Caco-2 (cell line): ENCODE measurements at regions not wholly inside any gene's neighbourhood (a gene's known extent, or its start where the extent isn't known, plus 50 kb on each side); places are given as distances from the start of the nearest gene placed in this dataset.

Source experiments
- BruUV-seq: library from RNA; stranded (reverse); fragments of 400-500 nt; replicated peaks from 2 replicates; lab custom pipeline; 2021; lab: Mats Ljungman, UMichigan
- CTCF ChIA-PET: fragments of 300-600 bp; sonication (Branson Sonifier 250); formaldehyde crosslinking; loops from one replicate; lab custom pipeline; 2022; ENCODE audit warnings: antibody characterized with exemption; lab: Charles Lee
- POLR2A ChIA-PET: fragments of 300-600 bp; sonication (Branson Sonifier 250); formaldehyde crosslinking; loops from one replicate; lab custom pipeline; 2022; ENCODE audit warnings: antibody characterized with exemption; lab: Charles Lee
- DNase-seq, 2 experiments: peaks; one replicate each; pipeline versions ENCODE4 v3.0.0 to v3.0.0-alpha.2; 2020 to 2022
- H3K27me3 ChIP-seq: replicated peaks from 2 replicates; pipeline ENCODE4 v1.6.0; 2011; ENCODE audit warnings: low read length; ENCODE audit not compliant: control insufficient read depth, insufficient read depth
- H3K36me3 ChIP-seq: 2 replicates; pipeline ENCODE4 v1.5.1; 2011; ENCODE audit warnings: low read length; ENCODE audit not compliant: control insufficient read depth, insufficient read depth
- H3K4me1 ChIP-seq: fragments of 250-450 bp; sonication (Bioruptor Pico); 2 replicates; pipeline ENCODE4 v1.5.1; 2020; ENCODE audit warnings: mild to moderate bottlenecking
- H3K4me3 ChIP-seq: 2 replicates; pipeline ENCODE4 v1.5.1; 2011; ENCODE audit warnings: low read depth, mild to moderate bottlenecking, control low read depth, low read length
- H3K9me3 ChIP-seq: fragments of 250-450 bp; sonication (Bioruptor Pico); 2 replicates; pipeline ENCODE4 v1.5.1; 2020; ENCODE audit warnings: mild to moderate bottlenecking, moderate library complexity
- H3K27ac Mint-ChIP-seq: one replicate; pipeline ENCODE4 v1.8.0; 2022; ENCODE audit warnings: mixed read lengths; ENCODE audit not compliant: unreplicated experiment
- H3K27me3 Mint-ChIP-seq: one replicate; pipeline ENCODE4 v1.8.0; 2022; ENCODE audit warnings: mixed read lengths; ENCODE audit not compliant: insufficient read depth, unreplicated experiment
- H3K36me3 Mint-ChIP-seq: one replicate; pipeline ENCODE4 v1.8.0; 2022; ENCODE audit warnings: mild to moderate bottlenecking, mixed read lengths; ENCODE audit not compliant: insufficient read depth, unreplicated experiment
- H3K4me1 Mint-ChIP-seq: one replicate; pipeline ENCODE4 v1.8.0; 2022; ENCODE audit warnings: low read depth, mixed read lengths; ENCODE audit not compliant: unreplicated experiment
- H3K4me3 Mint-ChIP-seq: one replicate; pipeline ENCODE4 v1.8.0; 2022; ENCODE audit warnings: mild to moderate bottlenecking, moderate library complexity, mixed read lengths; ENCODE audit not compliant: unreplicated experiment
- H3K9me3 Mint-ChIP-seq: one replicate; pipeline ENCODE4 v1.8.0; 2022; ENCODE audit warnings: mixed read lengths; ENCODE audit not compliant: unreplicated experiment
- intact Hi-C: fragments of 100-400 bp; cut with micrococcal nuclease; formaldehyde crosslinking; loops from one replicate; pipeline ENCODE4 v1.10.0; 2022; ENCODE audit not compliant: unreplicated experiment
- TF ChIP-seq, protein P1 (sequence below), 2 experiments: fragments of 200-600 bp in 1 of 2; IDR thresholded peaks; 1 replicate in 1 of 2; 2 replicates in 1 of 2; pipeline versions ENCODE4 v1.5.1 to v1.8.0; 2011 to 2022; ENCODE audit warnings: antibody characterized with exemption in 1 of 2, control low read depth in 1 of 2, inconsistent platforms in 1 of 2, low read depth in 1 of 2, low read length in 1 of 2, mild to moderate bottlenecking in 1 of 2, moderate library complexity in 1 of 2; ENCODE audit not compliant: insufficient read depth in 1 of 2, severe bottlenecking in 1 of 2, unreplicated experiment in 1 of 2

- Histone ChIP-seq H3K9me3 (no peaks in the 10 kb centered on the region), H3K36me3 (no peaks in the 10 kb centered on the region), H3K4me3 (no peak overlapping the region), H3K27me3 (no peaks in the 10 kb centered on the region), H3K4me1 (no peaks in the 10 kb centered on the region)
- ChIA-PET CTCF (no interaction called here), POLR2A (no interaction called here)
- Mint-ChIP-seq H3K27ac (no peak overlapping the region), H3K9me3 (no peaks in the 10 kb centered on the region), H3K36me3 (no peaks in the 10 kb centered on the region), H3K27me3 (peaks cover 8% of the 10 kb centered on the region), H3K4me3 (no peak overlapping the region), H3K4me1 (no peaks in the 10 kb centered on the region)
- no peak for DNase-seq
- BruUV-seq, result no TSS peak
- TF ChIP-seq, protein P1, sequence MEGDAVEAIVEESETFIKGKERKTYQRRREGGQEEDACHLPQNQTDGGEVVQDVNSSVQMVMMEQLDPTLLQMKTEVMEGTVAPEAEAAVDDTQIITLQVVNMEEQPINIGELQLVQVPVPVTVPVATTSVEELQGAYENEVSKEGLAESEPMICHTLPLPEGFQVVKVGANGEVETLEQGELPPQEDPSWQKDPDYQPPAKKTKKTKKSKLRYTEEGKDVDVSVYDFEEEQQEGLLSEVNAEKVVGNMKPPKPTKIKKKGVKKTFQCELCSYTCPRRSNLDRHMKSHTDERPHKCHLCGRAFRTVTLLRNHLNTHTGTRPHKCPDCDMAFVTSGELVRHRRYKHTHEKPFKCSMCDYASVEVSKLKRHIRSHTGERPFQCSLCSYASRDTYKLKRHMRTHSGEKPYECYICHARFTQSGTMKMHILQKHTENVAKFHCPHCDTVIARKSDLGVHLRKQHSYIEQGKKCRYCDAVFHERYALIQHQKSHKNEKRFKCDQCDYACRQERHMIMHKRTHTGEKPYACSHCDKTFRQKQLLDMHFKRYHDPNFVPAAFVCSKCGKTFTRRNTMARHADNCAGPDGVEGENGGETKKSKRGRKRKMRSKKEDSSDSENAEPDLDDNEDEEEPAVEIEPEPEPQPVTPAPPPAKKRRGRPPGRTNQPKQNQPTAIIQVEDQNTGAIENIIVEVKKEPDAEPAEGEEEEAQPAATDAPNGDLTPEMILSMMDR (IDR thresholded peaks at IDR 0.05; ENCODE audit: insufficient read depth in 1 of 2, low read depth in 1 of 2, low read length in 1 of 2, severe bottlenecking in 1 of 2, unreplicated experiment in 1 of 2), result no peak
- intact Hi-C loops, result no loop called here
Observed at GRCh38 chr2:104407641-104408040, 446.3 kb upstream of the POU3F3 start.

DNA sequence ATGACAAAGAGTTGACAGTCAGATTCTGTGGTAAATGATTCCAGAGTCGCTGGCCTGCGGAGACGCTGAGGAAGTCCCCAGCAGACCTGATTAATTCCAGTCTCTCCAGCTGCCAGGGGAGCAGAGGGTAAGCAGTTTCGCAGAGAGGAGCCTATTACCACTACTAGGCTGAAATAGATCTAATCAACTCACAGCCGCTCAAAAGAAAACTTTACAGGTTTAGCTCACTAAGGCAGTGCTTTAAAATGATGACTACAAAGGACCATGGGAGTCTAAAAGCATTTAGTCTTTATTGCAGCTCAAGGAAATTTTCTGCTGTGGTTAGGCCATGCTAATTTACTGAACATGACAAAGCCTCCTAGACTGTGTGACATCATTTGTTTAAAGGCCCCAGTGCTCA lies 445.6 kb upstream of the POU3F3 start:
- H3K27ac Mint-ChIP-seq, result no peak overlapping the region
- no peaks in the 10 kb centered on the region for H3K4me1 Mint-ChIP-seq
- BruUV-seq, result no TSS peak
- Histone ChIP-seq H3K9me3 (no peaks in the 10 kb centered on the region), H3K36me3 (no peaks in the 10 kb centered on the region), H3K4me3 (no peak overlapping the region), H3K4me1 (no peaks in the 10 kb centered on the region), H3K27me3 (no peaks in the 10 kb centered on the region)
- H3K9me3 Mint-ChIP-seq, result no peaks in the 10 kb centered on the region
- TF ChIP-seq, protein P1 (IDR thresholded peaks at IDR 0.05; ENCODE audit: insufficient read depth in 1 of 2, low read depth in 1 of 2, low read length in 1 of 2, severe bottlenecking in 1 of 2, unreplicated experiment in 1 of 2), result no peak
- intact Hi-C loops, result no loop called here
- H3K36me3 Mint-ChIP-seq, result no peaks in the 10 kb centered on the region
- no peak overlapping the region for H3K4me3 Mint-ChIP-seq
- peaks cover 12% of the 10 kb centered on the region for H3K27me3 Mint-ChIP-seq
- DNase-seq, result no peak
- POLR2A ChIA-PET, result no interaction called here
- CTCF ChIA-PET, result no interaction called here

GRCh38 chr2:104410136-104410535 lies 443.8 kb upstream of the POU3F3 start:
- no TSS peak for BruUV-seq
- CTCF ChIA-PET, result no interaction called here
- intact Hi-C loops, result loop anchor here (10.0 kb wide), 1 partner anchor 465 kb away; no protein-coding TSS in a partner anchor
- no peaks in the 10 kb centered on the region for H3K9me3 Mint-ChIP-seq
- TF ChIP-seq, protein P1 (IDR thresholded peaks at IDR 0.05; ENCODE audit: insufficient read depth in 1 of 2, low read depth in 1 of 2, low read length in 1 of 2, severe bottlenecking in 1 of 2, unreplicated experiment in 1 of 2), result no peak
- H3K27ac Mint-ChIP-seq, result no peak overlapping the region
- H3K9me3 ChIP-seq, result no peaks in the 10 kb centered on the region
- no peaks in the 10 kb centered on the region for H3K4me1 Mint-ChIP-seq
- no peaks in the 10 kb centered on the region for H3K36me3 ChIP-seq
- POLR2A ChIA-PET, result no interaction called here
- H3K4me3 Mint-ChIP-seq, result no peak overlapping the region
- no peak overlapping the region for H3K4me3 ChIP-seq
- DNase-seq, result no peak
- H3K27me3 ChIP-seq, result no peaks in the 10 kb centered on the region
- H3K36me3 Mint-ChIP-seq, result no peaks in the 10 kb centered on the region
- no peaks in the 10 kb centered on the region for H3K4me1 ChIP-seq
- H3K27me3 Mint-ChIP-seq, result peaks cover 22% of the 10 kb centered on the region
